Small intestine (tissue), 7 donors: ENCODE measurements at regions not wholly inside any gene's neighbourhood (a gene's known extent, or its start where the extent isn't known, plus 50 kb on each side); places are given as distances from the start of the nearest gene placed in this dataset.

Source experiments
- DNase-seq, 2 donors: peaks; one replicate each; pipeline versions ENCODE4 v3.0.0 to v3.0.0-alpha.2; 2013
- FAIRE-seq: peaks from 2 replicates; lab custom pipeline; 2012; peaks lifted over from hg19 to GRCh38; lab: Jason Lieb, UNC
- H3K27ac ChIP-seq, 3 donors: one replicate each; pipeline ENCODE4 v1.5.1; 2013; ENCODE audit warnings: low read length in 2 of 3, mild to moderate bottlenecking in 2 of 3, control low read depth in 1 of 3, inconsistent platforms in 1 of 3, low read depth in 1 of 3, moderate library complexity in 1 of 3
- H3K27me3 ChIP-seq, 3 donors: one replicate each; pipeline ENCODE4 v1.6.1; 2013; ENCODE audit warnings: low read length in 3 of 3, inconsistent platforms in 1 of 3; ENCODE audit not compliant: control insufficient read depth in 3 of 3, insufficient read depth in 3 of 3
- H3K36me3 ChIP-seq, 3 donors: one replicate each; pipeline ENCODE4 v1.6.1; 2013; ENCODE audit warnings: low read length in 3 of 3, inconsistent platforms in 1 of 3, low read depth in 1 of 3, mild to moderate bottlenecking in 1 of 3, moderate library complexity in 1 of 3; ENCODE audit not compliant: control insufficient read depth in 3 of 3, insufficient read depth in 2 of 3
- H3K4me1 ChIP-seq, 3 donors: one replicate each; pipeline ENCODE4 v1.6.1; 2013; ENCODE audit warnings: low read length in 2 of 3, inconsistent platforms in 1 of 3, low read depth in 1 of 3, mild to moderate bottlenecking in 1 of 3, moderate library complexity in 1 of 3; ENCODE audit not compliant: control insufficient read depth in 3 of 3, insufficient read depth in 2 of 3
- H3K4me3 ChIP-seq, 3 donors: one replicate each; pipeline ENCODE4 v1.5.1; 2013; ENCODE audit warnings: low read length in 3 of 3, control low read depth in 1 of 3, inconsistent platforms in 1 of 3, low read depth in 1 of 3, mild to moderate bottlenecking in 1 of 3, moderate library complexity in 1 of 3
- H3K9me3 ChIP-seq, 2 donors: one replicate each; pipeline ENCODE4 v1.6.1; 2013; ENCODE audit warnings: low read depth in 1 of 2, low read length in 1 of 2; ENCODE audit not compliant: control insufficient read depth in 2 of 2, insufficient read depth in 1 of 2
- WGBS, 3 donors: extraction: QIAGEN DNeasy Blood & Tissue Kit; methylation state at CpG; one replicate each; pipeline ENCODE4 v1.1.7; 2013; 5-methylcytosine and 5-hydroxymethylcytosine counted together
- donor health status: healthy with polysubstance abuse.
- donor health status: control.
- donor health status: control.
- donor health status: Bipolar disorder and iron deficiency.
- donor health status: healthy.

DNA sequence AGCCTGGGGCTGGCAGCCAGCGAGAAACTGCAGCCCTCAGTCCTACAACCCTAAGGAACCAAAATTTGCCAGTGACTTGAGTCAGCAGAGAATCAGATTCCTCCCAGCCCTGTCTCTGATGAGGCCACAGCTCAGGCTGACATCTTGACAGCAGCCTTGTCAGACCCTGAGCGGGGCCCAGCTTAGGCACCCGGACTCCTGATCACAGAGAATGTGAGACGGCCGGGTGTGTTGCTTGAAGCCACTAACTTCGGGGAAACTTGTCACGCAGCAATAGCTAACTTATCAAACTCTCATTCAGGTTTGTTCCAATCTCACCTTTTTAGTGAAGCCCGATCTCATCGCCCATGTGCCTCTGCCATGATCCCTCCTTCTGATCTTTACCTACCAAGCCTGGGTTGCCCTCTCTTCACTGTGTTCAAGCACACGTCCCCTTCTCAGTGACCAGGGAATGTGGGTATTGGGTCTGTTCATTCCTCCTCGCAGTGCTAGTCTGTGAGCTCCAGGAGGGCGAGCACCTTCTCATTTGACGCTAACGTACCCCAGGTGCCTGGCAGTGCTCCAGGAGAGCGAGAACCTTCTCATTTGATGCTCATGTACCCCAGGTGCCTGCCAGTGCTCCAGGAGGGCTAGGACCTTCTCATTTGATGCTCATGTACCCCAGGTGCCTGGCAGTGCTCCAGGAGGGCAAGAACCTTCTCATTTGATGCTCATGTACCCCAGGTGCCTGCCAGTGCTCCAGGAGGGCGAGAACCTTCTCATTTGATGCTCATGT is 280.7 kb downstream of the BRD1 start:
- no peak for DNase-seq
- no peaks in the 10 kb centered on the region for H3K36me3 ChIP-seq
- 87 to 94% (median 87%) methylated on average over 16 of the region's 16 CpGs for WGBS, 3 donors

DNA sequence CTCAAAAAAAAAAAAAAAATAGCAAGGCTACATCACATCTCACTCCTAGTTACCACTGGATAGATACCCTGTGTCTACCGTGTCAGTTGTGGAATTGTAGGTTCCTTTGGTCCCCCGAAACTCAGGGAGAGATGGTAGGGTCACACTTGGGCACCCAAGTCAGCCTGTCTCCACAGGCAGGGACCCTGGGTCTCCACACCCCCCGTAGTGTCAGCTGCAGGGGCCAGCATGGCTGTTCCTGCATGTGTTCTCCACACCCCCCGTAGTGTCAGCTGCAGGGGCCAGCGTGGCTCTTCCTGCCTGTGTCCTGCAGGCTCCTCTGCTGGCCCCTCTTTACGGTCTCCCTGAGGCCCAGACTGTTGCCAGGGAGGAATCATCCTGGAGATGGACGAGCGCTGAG is 282.1 kb downstream of the BRD1 start:
- Histone ChIP-seq H3K36me3 (no peaks in the 10 kb centered on the region), H3K27ac (no peak overlapping the region), H3K27me3 (no peaks in the 10 kb centered on the region), H3K4me3 (no peak overlapping the region), H3K9me3 (no peaks in the 10 kb centered on the region), H3K4me1 (no peaks in the 10 kb centered on the region)
- no peak for DNase-seq
- 72 to 79% (median 74%) methylated on average over 8 of the region's 8 CpGs for WGBS, 3 donors
- FAIRE-seq, result no peak

More for the DNA sequence above, 280.7 kb downstream of the BRD1 start:
- H3K4me3 ChIP-seq, result no peak overlapping the region
- no peaks in the 10 kb centered on the region for H3K27me3 ChIP-seq
- no peak overlapping the region for H3K27ac ChIP-seq
- peaks cover 0 to 5% of the 10 kb centered on the region in 2 donors for H3K9me3 ChIP-seq
- FAIRE-seq, result no peak
- H3K4me1 ChIP-seq, result no peaks in the 10 kb centered on the region

DNA sequence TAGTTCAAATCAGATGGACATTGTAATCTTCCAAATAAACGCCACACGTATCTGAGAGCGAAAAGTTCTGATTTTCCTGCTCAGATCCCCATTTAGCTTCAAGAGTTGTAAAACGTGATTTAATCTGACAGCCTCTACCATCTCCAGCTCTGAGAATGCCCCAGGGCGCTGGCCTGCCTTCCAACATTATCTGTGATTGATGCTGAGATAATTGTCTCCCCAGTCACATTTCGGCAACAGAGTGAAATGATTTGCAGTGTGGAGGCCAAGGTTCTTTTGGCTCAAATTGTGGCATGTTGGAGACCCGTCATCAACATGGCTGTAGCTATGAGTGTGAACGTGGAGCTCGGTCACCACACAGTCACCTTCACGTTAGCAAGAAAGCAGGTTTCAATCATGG is 283.4 kb downstream of the BRD1 start:
- DNase-seq (no peak), FAIRE-seq (no peak)
- H3K36me3 ChIP-seq, result no peaks in the 10 kb centered on the region
- H3K27me3 ChIP-seq, result no peaks in the 10 kb centered on the region
- no peaks in the 10 kb centered on the region for H3K4me1 ChIP-seq
- whole genome bisulfite sequencing, 3 donors, result 74 to 80% (median 76%) methylated on average over 10 of the region's 10 CpGs
- no peak overlapping the region for H3K4me3 ChIP-seq
- no peak overlapping the region for H3K27ac ChIP-seq
- H3K9me3 ChIP-seq, result no peaks in the 10 kb centered on the region

DNA sequence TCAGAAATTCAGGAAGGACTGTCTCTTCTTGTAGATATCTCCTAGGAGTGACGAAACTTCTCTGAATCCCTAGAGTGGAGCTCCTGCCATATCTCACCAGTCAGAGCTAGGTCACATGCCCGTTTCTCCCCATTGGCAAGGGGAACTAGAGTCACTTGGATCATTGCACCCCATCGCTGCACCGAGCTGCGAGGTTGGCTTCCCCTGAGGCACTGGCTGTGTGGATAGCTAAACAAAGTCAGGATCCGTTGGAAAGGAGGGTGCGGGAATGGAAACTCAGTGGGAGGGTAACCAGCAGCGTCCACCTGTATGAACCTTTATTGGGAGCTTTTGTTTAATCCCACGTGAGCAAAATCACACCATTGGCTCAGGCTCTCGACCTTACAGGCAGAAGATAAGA is 283.8 kb downstream of the BRD1 start:
- H3K27me3 ChIP-seq, result no peaks in the 10 kb centered on the region
- DNase-seq (no peak), FAIRE-seq (no peak)

DNA sequence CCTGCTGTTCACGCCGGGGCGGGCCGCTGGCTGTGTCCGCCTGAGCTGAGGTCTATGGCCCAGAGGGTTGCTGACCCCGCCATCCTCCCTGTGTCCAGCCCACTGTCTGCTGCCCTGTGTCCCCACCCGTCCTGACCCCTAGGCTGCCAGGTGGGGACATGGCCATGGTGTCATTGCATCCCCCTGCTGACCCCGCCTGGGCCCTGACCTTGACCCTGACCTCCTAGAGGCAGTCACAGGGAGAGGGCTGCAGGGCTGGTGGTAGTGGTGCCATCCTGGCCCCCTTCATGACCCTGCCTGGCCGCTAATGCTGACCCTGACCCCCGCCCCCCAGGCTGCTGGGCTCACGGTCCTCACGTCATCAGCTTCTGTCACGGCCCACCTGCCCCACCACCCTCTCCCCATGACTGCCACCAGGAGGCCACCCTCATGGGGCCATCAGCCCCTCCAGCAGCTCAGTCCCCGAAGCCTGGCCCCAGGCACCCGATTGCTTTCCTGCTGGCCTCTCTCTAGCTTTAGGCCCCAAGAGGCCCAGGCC is 285.9 kb downstream of the BRD1 start:
- no peak overlapping the region for H3K4me3 ChIP-seq
- H3K27me3 ChIP-seq, result no peaks in the 10 kb centered on the region
- H3K36me3 ChIP-seq, result no peaks in the 10 kb centered on the region
- H3K27ac ChIP-seq, result no peak overlapping the region
- WGBS, 3 donors, result 86 to 91% (median 89%) methylated on average over 14 to 15 of the region's 15 CpGs
- H3K9me3 ChIP-seq, result no peaks in the 10 kb centered on the region
- H3K4me1 ChIP-seq, result no peaks in the 10 kb centered on the region
- FAIRE-seq (no peak), DNase-seq (no peak)

More for the DNA sequence above, 283.8 kb downstream of the BRD1 start:
- Histone ChIP-seq H3K9me3 (no peaks in the 10 kb centered on the region), H3K36me3 (no peaks in the 10 kb centered on the region), H3K4me3 (no peak overlapping the region), H3K27ac (no peak overlapping the region), H3K4me1 (no peaks in the 10 kb centered on the region)
- 79 to 87% (median 80%) methylated on average over 10 of the region's 10 CpGs for WGBS, 3 donors

- no peak for FAIRE-seq
- Histone ChIP-seq H3K4me3 (no peak overlapping the region), H3K27me3 (no peaks in the 10 kb centered on the region), H3K27ac (no peak overlapping the region), H3K36me3 (no peaks in the 10 kb centered on the region), H3K4me1 (no peaks in the 10 kb centered on the region), H3K9me3 (no peaks in the 10 kb centered on the region)
- no peak for DNase-seq
- 92 to 97% (median 94%) methylated on average over 52 to 59 of the region's 59 CpGs for WGBS, 3 donors
These were observed 286.6 kb downstream of the BRD1 start for GRCh38 chr22:49540913-49541692.

- Histone ChIP-seq H3K4me1 (no peaks in the 10 kb centered on the region), H3K9me3 (no peaks in the 10 kb centered on the region), H3K36me3 (no peaks in the 10 kb centered on the region), H3K4me3 (no peak overlapping the region), H3K27me3 (no peaks in the 10 kb centered on the region), H3K27ac (no peak overlapping the region)
- DNase-seq (no peak), FAIRE-seq (no peak)
- 75 to 82% (median 77%) methylated on average over 23 of the region's 23 CpGs for WGBS, 3 donors
These were observed 287.4 kb downstream of the BRD1 start for GRCh38 chr22:49540084-49540912.

DNA sequence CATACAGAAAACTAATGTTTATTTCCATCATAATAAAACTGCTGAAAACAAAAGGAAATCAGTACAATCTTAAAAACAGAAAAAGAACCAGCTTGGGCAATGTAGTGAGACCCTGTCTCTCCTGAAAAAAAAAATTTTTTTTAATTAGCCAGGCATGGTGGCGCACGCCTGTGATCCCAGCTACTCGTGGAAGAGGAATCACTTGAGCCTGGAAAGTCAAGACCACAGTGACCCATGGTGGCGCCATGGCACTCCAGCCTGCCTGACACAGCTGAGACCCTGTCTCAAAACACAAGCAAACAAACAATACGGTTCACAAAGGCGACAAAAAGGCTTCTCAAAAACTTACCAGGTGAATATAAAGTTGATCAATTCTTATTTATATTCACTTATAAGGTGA is 289.7 kb downstream of the BRD1 start:
- Histone ChIP-seq H3K27ac (no peak overlapping the region), H3K9me3 (no peaks in the 10 kb centered on the region), H3K36me3 (no peaks in the 10 kb centered on the region), H3K4me1 (no peaks in the 10 kb centered on the region), H3K27me3 (no peaks in the 10 kb centered on the region), H3K4me3 (no peak overlapping the region)
- FAIRE-seq (no peak), DNase-seq (no peak)
- 74 to 87% (median 80%) methylated on average over 6 of the region's 6 CpGs for WGBS, 3 donors
